SK-N-SH (cell line): ENCODE measurements at regions not wholly inside any gene's neighbourhood (a gene's known extent, or its start where the extent isn't known, plus 50 kb on each side); places are given as distances from the start of the nearest gene placed in this dataset.

Experiments used
- CTCF ChIA-PET: fragments of 300-600, 350-600 bp; formaldehyde crosslinking; extraction: SDS; loops from one replicate; lab custom pipeline; 2021; lab: Yijun Ruan, JAX
- POLR2A ChIA-PET: fragments of 350-600 bp; sonication (Branson Sonifier 250); formaldehyde crosslinking; extraction: SDS; loops from one replicate; lab custom pipeline; 2020; ENCODE audit warnings: antibody characterized with exemption, inconsistent platforms; lab: Yijun Ruan, JAX
- DNase-seq: peaks from one replicate; pipeline ENCODE4 v3.0.0; 2012
- H2AFZ ChIP-seq: fragments of 200-600 bp; sonication (generic); 2 replicates; pipeline ENCODE4 v1.8.1; 2016; ENCODE audit warnings: antibody characterized with exemption, mild to moderate bottlenecking, low read depth
- H3F3A ChIP-seq: fragments of 200-600 bp; sonication (generic); replicated peaks from 2 replicates; pipeline ENCODE3; 2016; ENCODE audit warnings: antibody characterized with exemption, mild to moderate bottlenecking; ENCODE audit not compliant: insufficient read depth
- H3K27ac ChIP-seq, 2 experiments: fragments of 200-500 bp in 1 of 2; fragments of 200-600 bp in 1 of 2; sonication (Bioruptor generic) in 1 of 2; sonication (generic), shearing (Covaris generic) in 1 of 2; 2 replicates each; pipeline versions ENCODE4 v1.5.1 to v1.6.1; 2014 to 2016; ENCODE audit warnings: low read depth in 2 of 2, inconsistent platforms in 1 of 2, low read length in 1 of 2, mild to moderate bottlenecking in 1 of 2, mixed read lengths in 1 of 2
- H3K27me3 ChIP-seq: fragments of 200-600 bp; sonication (generic), shearing (Covaris generic); 2 replicates; pipeline ENCODE4 v1.6.1; 2016; ENCODE audit warnings: mixed run types; ENCODE audit not compliant: insufficient read depth
- H3K36me3 ChIP-seq, 2 experiments: fragments of 200-500 bp in 1 of 2; fragments of 200-600 bp in 1 of 2; sonication (Bioruptor generic) in 1 of 2; sonication (generic) in 1 of 2; replicated peaks in 1 of 2; 2 replicates each; pipeline versions ENCODE3 to v1.5.1; 2014 to 2016; ENCODE audit warnings: low read length in 1 of 2, mild to moderate bottlenecking in 1 of 2; ENCODE audit not compliant: insufficient read depth in 2 of 2, control insufficient read depth in 1 of 2
- H3K4me1 ChIP-seq, 2 experiments: fragments of 200-500 bp in 1 of 2; fragments of 200-600 bp in 1 of 2; sonication (Bioruptor generic) in 1 of 2; sonication (generic), shearing (Covaris generic) in 1 of 2; 2 replicates each; pipeline versions ENCODE4 v1.5.1 to v1.6.1; 2014 to 2016; ENCODE audit warnings: low read depth in 1 of 2, low read length in 1 of 2, mixed run types in 1 of 2; ENCODE audit not compliant: insufficient read depth in 2 of 2, control insufficient read depth in 1 of 2
- H3K4me2 ChIP-seq: fragments of 200-600 bp; sonication (generic), shearing (Covaris generic); 2 replicates; pipeline ENCODE4 v1.6.1; 2017; ENCODE audit warnings: mixed run types
- H3K4me3 ChIP-seq, 2 experiments: fragments of 200-500 bp in 1 of 2; fragments of 200-600 bp in 1 of 2; sonication (Bioruptor generic) in 1 of 2; sonication (generic), shearing (Covaris generic) in 1 of 2; 2 replicates each; pipeline versions ENCODE4 v1.5.1 to v1.8.1; 2014 to 2016; ENCODE audit warnings: low read depth in 2 of 2, inconsistent platforms in 1 of 2, low read length in 1 of 2, mild to moderate bottlenecking in 1 of 2, mixed read lengths in 1 of 2, moderate library complexity in 1 of 2
- H3K79me2 ChIP-seq: fragments of 200-600 bp; sonication (generic); 2 replicates; pipeline ENCODE4 v1.8.1; 2017; ENCODE audit warnings: mild to moderate bottlenecking; ENCODE audit not compliant: insufficient read depth
- H3K9ac ChIP-seq: fragments of 200-600 bp; sonication (generic); 2 replicates; pipeline ENCODE4 v1.6.1; 2017; ENCODE audit warnings: mixed run types
- H3K9me2 ChIP-seq: fragments of 200-600 bp; sonication (generic); 2 replicates; pipeline ENCODE4 v1.6.1; 2017; ENCODE audit warnings: mixed run types
- H3K9me3 ChIP-seq: fragments of 200-600 bp; sonication (generic); 2 replicates; pipeline ENCODE4 v1.6.1; 2017; ENCODE audit warnings: mixed run types, mild to moderate bottlenecking, moderate library complexity
- H4K20me1 ChIP-seq: fragments of 200-600 bp; sonication (generic); 2 replicates; pipeline ENCODE4 v1.6.1; 2017; ENCODE audit warnings: mild to moderate bottlenecking, mixed run types; ENCODE audit not compliant: insufficient read depth
- CTCF ChIP-seq: fragments of 200-600 bp; sonication (generic); IDR thresholded peaks from 2 replicates; pipeline ENCODE4 v1.6.1; 2017; ENCODE audit warnings: antibody characterized with exemption, mild to moderate bottlenecking, moderate library complexity
- ELF1 ChIP-seq: IDR thresholded peaks from 2 replicates; pipeline ENCODE4 v1.4.0; 2012
- FOXM1 ChIP-seq: IDR thresholded peaks from 2 replicates; pipeline ENCODE4 v1.4.0; 2012; ENCODE audit warnings: low read depth, mild to moderate bottlenecking
- MXI1 ChIP-seq: IDR thresholded peaks from 2 replicates; pipeline ENCODE4 v1.6.1; 2012; ENCODE audit warnings: mild to moderate bottlenecking, low read depth, low read length, improper control_type of control experiment
- NFIC ChIP-seq: IDR thresholded peaks from 2 replicates; pipeline ENCODE4 v1.4.0; 2012; ENCODE audit warnings: borderline replicate concordance
- NRF1 ChIP-seq: IDR thresholded peaks from 2 replicates; pipeline ENCODE4 v1.6.1; 2012; ENCODE audit warnings: low read depth, mild to moderate bottlenecking, low read length
- RAD21 ChIP-seq: IDR thresholded peaks from 2 replicates; pipeline ENCODE4 v1.6.1; 2012; ENCODE audit warnings: mild to moderate bottlenecking, low read length
- REST ChIP-seq: IDR thresholded peaks from 2 replicates; pipeline ENCODE4 v1.6.1; 2012; ENCODE audit warnings: mild to moderate bottlenecking, low read depth, low read length, moderate library complexity
- SIN3A ChIP-seq: IDR thresholded peaks from 2 replicates; pipeline ENCODE4 v1.6.1; 2012; ENCODE audit warnings: low read depth, mild to moderate bottlenecking, low read length, moderate library complexity, borderline replicate concordance
- TAF1 ChIP-seq: IDR thresholded peaks from 2 replicates; pipeline ENCODE4 v1.6.1; 2012; ENCODE audit warnings: low read depth, mild to moderate bottlenecking, low read length, moderate library complexity, borderline replicate concordance
- TCF12 ChIP-seq: IDR thresholded peaks from 2 replicates; pipeline ENCODE4 v1.4.0; 2012
- USF2 ChIP-seq: fragments of 150-350 bp; IDR thresholded peaks from 2 replicates; pipeline ENCODE4 v1.6.1; 2017; ENCODE audit warnings: antibody characterized with exemption, low read length, low read depth, borderline replicate concordance
- WGBS: methylation state at CpG from one replicate; pipeline ENCODE4 v1.1.6; 2017; ENCODE audit warnings: low lambda C conversion rate; 5-methylcytosine and 5-hydroxymethylcytosine counted together

GRCh38 chr9:27638716-27639115 lies 65.4 kb upstream of the C9orf72 start:
- no peaks in the 10 kb centered on the region for H4K20me1 ChIP-seq
- no peaks in the 10 kb centered on the region for H3K36me3 ChIP-seq
- no peak for TF ChIP-seq TCF12
- no peak for TF ChIP-seq SIN3A
- no peak for TF ChIP-seq NFIC
- TF ChIP-seq NRF1: no peak
- TF ChIP-seq REST: no peak
- TF ChIP-seq CTCF: no peak
- no peak for TF ChIP-seq MXI1
- no peak for TF ChIP-seq USF2
- no peak for TF ChIP-seq FOXM1
- TF ChIP-seq TAF1: no peak
- TF ChIP-seq RAD21: no peak
- no peak for TF ChIP-seq ELF1
- no peaks in the 10 kb centered on the region for H3F3A ChIP-seq
- ChIA-PET POLR2A (no interaction called here), CTCF (no interaction called here)
- no peaks in the 10 kb centered on the region for H3K4me1 ChIP-seq
- no peaks in the 10 kb centered on the region for H3K27me3 ChIP-seq
- H3K9ac ChIP-seq: no peak overlapping the region
- H3K4me2 ChIP-seq: no peak overlapping the region
- no peak overlapping the region for H3K27ac ChIP-seq
- H2AFZ ChIP-seq: no peak overlapping the region
- no peak for DNase-seq
- WGBS: 27% methylated on average over 6 of the region's 6 CpGs
- H3K79me2 ChIP-seq: no peaks in the 10 kb centered on the region
- H3K9me2 ChIP-seq: no peaks in the 10 kb centered on the region
- no peak overlapping the region for H3K4me3 ChIP-seq
- no peaks in the 10 kb centered on the region for H3K9me3 ChIP-seq
